ENCODE measurements at regions not wholly inside any gene's neighbourhood (a gene's known extent, or its start where the extent isn't known, plus 50 kb on each side); places are given as distances from the start of the nearest gene placed in this dataset.
"Not testable (repeated sequence)": the region's sequence is repeated elsewhere in the genome, so short reads cannot be mapped to it uniquely, and the experiment has no call there.

DNA sequence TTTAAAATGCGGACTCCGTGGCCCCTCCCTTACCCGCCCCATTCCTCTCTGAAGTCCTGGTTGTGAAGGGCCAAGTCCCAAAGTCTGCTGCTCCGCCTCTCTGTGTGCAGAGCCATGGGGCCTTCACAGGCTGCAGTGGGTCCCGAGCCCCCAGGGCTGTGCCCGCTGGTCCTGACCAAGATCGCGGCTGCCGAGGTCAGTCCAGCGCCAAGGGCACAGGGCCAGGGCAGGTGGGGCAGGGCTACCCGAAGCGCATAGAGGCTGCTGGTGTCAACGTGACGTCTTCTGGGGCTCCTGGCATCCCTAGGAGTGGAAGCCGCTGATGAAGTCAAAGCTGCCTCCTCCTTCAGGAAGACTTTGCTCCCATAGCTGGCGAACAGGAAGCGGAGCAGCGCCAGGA is 858.8 kb downstream of the TUBA3C start:
- DNase-seq: not testable (repeated sequence)

DNA sequence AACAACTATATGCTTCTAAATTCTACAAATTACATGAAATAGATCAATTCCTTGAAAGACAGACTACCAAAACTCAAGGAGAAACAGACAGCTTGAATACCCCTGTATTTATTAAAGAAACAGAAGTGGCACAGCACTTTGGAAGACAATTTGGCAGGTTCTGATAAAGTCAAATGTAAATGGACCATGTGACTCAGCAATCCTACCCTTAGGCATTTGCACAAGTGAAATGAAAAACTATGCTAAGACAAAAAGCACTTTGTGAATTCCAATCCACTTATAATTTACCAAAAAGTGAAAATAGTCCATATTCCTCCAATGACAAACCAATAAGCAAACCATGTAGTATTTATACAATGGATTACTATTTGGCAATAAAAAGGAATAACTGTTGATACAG is 862.0 kb downstream of the TUBA3C start:
- not testable (repeated sequence) for DNase-seq

DNA sequence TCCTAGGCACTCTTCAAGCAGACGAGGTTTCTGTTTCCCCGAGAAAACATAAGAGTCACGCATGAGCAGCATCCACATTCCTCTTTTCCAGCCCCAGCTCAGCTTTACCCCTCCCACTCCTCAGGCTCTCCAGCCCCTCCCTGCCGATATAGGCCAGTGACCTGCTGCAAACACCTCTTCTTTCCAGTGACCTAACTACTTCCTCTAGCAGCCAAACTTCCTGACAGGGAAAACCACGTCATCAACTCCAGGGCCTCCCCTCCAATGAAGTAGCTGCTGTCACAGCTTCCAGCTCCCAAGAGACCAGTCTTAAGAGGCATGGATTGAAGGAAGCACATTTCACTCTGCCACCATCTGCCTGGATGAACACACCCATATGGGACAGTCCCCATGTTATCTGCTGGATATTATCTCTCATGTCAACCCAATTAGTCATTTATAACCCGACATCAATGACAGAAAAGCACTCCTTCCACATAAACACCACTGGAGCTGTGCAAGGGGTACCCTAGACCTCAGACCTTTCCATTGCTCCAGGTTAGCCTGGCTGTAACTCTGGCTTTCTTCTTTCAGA is 878.3 kb downstream of the TUBA3C start:
- DNase-seq: not testable (repeated sequence)

DNA sequence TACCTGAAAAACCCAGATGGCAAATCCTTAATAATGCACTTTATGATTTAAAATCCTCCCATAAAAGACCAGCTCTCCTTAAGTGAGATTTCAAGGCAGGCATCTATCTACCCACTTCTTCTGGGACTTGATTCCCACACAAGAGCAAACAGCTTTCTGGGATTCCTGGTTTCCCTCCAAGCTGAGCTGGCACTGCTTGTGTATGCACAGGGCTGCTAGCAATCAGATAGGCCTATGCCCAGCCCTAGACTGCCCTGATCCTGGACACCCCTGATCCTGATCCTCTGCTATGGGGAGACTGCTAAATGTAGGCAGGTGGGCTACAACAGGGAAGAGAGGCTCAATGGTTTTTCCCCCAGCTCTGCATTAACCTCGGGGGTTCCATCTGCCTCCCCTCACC is 880.7 kb downstream of the TUBA3C start:
- not testable (repeated sequence) for DNase-seq

DNA sequence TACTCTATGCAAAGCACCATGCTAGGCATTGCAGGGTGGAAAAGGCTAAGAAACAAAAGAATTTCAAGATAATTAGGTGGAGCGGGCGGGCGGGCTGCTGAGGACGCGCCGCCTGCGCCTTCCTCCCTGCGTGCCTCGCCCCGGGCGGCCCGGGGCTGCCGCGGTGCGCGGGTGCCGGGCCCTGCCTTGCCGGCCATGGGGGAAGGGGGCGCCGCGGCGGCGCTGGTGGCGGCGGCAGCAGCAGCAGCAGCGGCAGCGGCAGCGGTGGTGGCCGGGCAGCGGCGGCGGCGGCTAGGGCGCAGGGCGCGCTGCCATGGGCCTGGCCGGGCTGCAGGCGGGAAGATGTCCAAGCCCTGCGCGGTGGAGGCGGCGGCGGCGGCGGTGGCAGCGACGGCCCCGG is 884.3 kb downstream of the TUBA3C start:
- not testable (repeated sequence) for DNase-seq

DNA sequence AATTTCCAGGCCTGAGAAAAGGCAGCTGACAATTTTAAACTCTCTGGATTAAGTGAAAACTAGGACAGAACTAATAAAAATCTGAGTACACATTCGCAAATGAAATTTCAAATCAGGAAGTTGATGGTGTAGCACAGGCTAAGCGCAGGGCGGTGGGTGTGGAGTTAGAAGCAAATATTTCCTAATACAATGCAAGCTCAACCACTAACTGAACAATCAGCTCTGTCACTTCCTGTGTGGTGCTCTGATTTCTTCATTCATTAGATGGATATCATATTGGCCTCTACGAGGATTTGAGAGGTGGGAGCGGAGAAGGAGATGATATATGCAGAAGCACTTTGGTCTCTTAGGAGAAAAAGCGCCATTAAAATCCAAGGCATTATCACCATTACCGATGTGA is 885.0 kb downstream of the TUBA3C start:
- DNase-seq: not testable (repeated sequence)

DNA sequence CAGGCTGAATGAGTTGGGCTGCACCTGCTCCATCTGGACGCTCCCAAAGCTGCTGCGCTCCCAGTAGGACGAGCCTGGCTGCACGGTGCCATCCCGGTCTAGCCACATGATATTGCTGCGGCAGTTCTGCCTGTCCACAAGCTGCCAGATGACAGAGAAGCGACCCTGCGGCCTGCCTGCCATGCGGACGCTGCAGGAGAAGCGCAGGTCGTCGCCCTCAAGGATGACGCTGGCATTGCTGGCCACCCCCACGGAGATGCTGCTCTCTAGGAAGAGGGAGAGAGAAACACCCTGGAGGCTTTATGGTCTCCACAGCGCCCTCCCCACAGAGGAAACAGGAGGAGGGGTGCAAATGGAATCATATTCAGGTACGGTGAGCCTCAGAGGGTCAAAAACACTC is 887.3 kb downstream of the TUBA3C start:
- DNase-seq: not testable (repeated sequence)

DNA sequence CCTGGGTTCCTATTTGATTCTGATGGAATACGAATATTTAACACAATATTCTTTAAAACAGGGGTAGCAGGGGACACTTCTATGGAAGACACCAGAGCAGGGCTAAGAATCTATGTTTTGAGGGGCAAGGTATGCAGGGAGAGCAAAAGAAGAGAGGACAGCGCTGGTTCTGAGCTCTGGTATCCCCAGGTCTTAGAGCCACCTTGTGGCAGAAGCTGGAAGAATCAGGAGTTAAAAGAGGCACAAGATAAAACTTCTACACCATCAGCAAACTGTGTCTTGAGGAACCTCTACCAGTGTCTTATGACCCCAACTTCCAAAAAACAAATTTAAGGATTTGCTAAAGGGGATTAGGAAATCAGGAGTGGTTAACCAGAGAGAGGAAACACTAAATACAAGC is 894.8 kb downstream of the TUBA3C start:
- DNase-seq: not testable (repeated sequence)

DNA sequence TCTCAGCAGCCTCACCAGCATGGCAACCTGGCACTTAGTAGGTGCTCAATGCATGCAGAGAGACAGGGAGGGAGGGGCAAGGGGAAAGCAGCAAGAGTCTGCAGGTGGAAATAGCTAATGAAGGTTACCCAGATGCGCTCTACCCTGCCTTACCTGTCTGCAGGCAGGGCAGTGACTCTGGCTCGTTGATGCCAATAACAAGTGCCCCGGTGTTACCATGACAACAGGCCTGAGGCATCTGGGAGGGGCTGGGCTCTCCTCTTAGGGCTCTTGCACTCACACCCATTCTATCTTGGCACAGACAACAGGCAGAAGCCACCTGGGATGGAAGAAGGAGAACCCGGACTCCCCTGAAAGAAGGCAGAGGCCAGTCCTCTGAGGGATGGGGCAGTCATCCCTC is 896.0 kb downstream of the TUBA3C start:
- DNase-seq: not testable (repeated sequence)

DNA sequence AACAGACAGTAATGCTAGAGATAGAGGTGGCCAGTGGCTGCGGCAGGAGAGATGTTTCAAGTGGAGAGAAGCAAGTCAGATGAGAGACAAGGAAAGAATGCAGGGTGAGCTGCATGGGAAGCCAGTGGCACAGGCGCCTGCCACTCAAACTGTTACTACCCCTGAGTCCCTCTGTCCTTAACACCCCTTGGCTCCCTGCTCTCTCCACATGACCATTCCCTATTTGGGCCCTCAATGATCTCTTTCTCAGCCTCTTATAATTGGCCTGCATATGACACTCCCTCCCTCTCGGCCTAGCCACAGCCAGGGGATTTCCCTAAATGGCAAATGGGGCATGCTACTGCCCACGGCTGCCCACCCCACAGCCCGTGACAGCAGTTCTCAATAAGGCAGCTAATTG is 897.6 kb downstream of the TUBA3C start:
- DNase-seq: not testable (repeated sequence)

DNA sequence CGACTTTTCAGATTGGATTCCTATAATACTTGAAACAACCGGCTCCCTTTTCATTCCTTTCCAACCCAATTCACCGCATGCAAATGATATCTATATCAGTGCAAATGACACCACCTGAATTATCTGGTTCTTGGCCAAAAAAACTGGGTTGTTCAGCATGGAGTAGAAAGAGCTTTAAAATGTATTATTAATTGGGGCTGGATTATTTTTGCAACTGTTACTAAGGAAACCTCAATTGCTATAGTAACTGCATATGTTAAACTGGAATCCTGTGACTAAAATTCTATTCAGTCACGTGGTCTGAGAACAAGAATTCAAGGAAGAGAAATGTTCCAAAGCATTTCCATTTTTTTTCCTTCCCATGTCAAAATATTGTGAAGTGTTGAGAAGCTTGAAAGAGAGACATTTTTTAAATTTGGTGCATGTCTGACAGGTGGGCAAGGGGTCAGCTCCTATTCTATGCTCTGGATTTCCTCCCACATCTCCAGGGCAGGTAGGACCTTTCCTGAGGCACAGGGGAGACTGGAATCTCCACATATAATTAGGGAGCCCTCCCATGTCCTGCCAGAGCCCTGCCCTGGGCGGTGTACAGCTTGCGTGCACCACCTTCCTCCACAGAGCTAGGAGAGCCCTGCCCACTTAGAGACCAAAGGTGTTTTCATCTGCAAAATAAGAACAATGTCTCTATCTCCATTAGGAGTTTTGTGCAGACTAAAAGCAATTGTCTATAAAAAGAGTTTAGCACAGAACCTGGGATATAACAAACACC is 899.6 kb downstream of the TUBA3C start:
- not testable (repeated sequence) for DNase-seq

DNA sequence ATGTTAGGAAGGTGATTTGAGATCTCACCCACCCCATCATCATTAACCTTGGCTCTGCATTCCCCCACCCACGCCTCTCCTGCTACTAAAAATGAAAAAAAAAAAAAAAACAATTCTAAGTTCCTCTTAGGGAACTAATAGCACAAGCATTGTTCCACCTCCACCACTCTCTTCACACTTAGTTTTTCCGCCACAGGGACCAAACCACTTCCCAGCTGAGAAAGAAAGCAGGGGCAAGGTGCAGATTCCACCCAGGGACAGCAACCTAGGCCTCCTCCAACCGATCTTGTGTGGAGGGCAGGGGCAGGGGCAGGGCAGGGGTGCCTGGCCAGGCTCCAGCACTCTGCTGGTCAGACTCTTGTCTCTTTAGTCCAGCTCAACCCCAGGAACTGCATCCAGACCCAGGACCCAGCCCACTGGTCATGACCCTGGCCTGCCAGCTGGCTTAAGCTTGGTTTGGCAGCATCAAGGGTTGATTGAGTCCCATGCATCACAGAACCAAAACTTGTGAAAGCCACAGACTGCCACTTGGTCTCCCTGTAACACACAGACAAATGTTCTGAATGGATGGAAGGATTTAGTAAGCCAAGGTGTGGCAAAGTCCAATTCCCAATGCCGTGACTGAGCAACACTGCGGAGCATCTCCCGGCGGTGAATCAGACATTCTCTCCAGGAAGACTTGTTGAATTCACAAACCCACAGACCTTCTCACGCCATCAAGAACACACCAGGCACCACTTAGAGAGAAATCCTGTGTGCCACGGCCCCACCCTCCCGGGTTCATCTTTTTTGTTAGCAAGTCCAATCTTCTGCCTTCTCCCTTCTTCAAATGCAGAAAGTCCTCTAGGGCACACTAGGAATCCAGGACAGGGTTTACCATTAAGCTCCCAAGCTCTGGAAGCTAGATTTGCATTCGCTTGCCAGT is 900.5 kb downstream of the TUBA3C start:
- not testable (repeated sequence) for DNase-seq

DNA sequence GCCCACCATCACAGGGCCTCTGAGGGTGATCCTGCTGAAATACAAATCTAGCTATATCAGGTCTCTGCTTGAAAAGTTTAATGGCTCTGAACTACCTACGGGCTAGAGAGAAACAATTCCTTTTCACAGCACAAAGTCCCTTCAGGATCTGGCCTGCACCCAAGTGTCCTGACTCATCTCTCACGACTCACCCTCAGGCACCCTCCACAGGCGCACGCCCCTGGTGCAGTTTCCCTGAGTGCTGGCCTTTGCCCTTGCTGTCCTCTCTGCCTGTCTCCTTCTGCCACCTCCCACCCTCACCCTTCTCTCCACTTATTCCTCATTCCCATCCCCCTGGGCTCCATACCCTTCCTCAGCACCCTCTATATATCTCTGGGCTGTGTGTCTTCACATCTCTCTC is 901.7 kb downstream of the TUBA3C start:
- not testable (repeated sequence) for DNase-seq

DNA sequence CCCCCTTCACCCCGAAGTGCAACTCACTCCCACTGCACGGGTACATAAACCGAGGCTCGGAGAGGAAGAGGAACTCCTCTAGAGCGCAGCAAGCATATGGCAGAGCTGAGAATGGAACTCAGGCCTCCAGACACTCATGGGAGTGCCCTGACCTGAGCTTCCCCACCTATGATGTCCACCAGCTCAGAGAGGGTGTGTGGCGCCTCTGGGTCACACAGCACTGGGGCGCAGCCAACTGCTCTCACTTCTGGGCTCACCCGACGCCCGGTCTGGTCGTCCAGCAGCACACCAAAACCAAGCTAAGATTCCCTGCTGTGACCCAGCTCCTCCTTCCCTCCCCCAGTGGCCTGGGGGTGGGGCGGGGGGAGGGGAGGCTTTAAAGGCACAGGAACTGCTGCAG is 904.3 kb downstream of the TUBA3C start:
- DNase-seq: not testable (repeated sequence)

DNA sequence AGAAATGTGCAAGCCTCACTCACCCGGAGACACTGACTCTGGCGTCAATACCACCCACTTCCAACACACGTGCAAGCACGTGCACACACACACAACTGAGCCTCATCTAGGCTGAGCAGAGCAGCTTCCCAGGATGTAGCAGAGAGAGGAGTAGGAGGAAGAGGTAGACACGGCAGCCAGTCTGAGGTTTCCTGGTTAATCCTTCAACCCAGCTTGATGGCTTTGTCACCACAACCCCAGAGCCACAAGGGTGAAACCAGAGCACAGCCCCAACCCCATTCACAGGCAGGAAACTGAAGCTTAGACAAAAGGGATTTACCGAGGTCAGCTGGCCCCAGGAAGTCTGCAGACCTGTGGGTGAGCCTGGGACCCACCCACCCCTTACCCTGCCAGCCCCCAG is 905.3 kb downstream of the TUBA3C start:
- not testable (repeated sequence) for DNase-seq

DNA sequence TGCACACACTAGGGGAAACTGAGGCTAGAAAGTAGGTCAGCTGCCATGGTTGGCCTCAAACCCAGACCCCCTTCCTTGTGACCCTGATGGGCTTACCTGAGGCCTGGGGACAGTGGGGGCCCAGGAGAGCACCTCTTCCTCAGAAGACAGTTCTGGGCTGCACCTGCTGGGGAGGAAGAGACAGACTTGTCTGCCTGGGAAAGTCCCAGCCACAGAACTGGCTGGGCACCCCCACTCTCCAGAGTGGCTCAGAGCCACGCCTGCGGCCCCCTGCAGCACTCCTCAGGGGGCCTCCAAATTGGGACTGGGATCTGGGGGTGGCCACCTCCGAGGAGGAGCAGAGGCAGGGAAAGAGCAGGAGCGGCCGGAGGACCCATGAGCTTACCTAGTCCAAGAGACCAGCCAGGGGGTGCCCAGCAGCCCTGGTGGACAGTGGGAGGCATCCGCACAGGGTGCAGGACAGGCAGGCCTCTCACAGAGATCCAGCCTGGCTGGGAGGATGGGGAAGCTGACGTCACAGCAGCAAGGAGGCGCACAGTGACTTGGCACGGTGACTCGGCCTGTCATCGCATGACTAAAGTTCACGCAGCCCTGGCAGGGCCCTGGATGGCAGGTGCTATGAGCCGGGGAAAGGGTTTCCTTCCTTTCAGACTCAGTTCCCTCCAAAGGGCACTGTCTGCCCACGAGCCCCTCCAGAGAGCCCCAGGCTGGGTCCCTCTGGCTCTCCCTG is 907.7 kb downstream of the TUBA3C start:
- not testable (repeated sequence) for DNase-seq

DNA sequence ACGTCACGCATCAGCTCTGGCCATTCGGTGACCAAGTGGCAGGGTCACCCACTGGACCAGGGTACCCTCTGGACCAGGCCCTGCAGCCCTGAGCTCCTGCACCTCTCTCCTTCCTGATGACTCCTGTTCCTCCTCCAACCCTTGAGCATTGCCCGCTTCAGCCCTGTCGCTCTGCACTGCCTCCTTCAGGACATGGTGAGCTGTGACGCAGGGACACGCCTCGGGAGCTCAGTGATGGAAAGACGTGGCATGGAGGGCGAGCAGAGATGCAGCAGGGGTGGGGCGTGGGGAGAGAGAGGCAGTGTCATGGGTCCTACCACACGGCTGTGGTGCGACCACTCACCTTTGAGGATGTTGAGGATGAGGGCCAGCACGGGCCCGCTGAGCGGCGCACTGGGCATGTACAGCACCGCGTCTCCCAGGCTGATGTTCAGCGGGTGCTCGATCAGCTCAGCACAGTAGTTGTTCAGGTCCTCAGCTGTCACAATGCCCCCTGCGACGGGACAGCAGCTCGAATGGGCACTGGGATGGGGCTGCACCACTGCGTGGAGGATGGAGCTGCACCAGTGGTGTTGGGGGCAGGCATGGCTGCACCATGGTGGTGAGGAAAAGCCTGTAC is 922.7 kb downstream of the TUBA3C start:
- DNase-seq: not testable (repeated sequence)

DNA sequence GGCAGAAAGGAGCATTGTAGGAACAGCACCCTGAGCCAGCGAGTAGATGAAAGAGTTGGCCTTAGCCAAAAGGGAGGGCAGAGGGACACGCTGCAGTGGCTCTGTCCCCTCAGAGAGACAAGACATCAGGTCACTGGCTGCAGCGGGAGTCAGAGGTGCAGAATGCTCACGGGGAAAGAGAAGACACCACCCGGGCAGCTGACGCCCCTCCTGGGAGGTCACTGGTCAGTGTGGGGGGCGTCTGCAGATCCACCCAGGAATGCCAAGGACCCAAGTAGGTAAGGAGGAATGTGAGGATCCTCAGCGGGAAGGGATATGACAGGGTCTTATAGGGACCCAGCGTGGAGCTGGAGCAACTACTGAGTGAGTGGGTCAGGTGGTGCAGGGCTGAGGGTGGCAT is 923.9 kb downstream of the TUBA3C start:
- DNase-seq: not testable (repeated sequence)

DNA sequence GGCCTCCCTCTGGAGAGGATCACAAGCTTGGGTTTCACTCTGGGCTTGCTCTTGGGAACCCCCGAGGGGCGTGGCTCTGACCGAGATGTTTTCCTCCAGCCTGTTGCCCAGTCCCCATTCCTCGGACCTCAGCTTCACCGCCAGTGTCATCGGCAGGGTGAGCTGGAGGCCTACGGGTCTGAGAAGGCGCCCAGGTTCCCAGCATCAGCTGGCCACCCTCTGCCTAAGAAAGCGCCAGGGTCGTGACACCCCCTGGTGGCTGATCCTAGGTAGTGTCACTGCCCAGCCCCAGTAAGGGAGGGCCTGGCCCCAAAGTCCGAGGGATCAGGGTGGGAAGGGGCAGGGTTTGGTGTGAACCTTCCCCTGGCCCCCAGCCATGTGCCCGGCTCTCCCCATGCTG is 928.8 kb downstream of the TUBA3C start:
- not testable (repeated sequence) for DNase-seq

DNA sequence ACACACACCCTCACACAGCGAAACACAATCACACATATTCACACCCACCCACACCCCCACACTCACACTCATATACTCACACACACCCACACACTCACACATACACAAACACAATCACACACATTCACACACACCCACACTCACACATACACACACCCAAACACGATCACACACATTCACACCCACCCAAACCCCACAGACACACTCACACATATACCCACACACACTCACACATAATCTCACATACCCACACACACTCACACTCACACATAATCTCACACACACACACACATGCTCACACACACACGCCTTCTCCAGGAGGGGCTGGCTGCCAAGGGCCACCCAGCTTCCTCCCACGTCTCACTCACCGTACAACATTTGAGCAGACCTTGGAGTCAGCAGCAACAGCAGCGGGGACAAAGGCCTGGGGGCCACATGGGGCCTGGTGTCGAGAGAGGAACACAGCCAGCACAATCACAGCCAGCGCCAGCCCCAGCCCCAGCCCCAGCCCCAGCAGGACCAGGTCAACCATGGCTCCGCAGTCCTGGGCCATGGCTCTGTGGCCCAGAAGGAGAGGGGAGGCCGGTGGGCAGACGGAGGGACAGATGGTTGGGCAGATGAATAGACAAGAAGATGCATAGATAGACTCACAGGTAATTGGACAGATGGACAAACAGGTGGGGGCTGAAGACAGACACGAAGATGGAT is 932.9 kb downstream of the TUBA3C start:
- not testable (repeated sequence) for DNase-seq

DNA sequence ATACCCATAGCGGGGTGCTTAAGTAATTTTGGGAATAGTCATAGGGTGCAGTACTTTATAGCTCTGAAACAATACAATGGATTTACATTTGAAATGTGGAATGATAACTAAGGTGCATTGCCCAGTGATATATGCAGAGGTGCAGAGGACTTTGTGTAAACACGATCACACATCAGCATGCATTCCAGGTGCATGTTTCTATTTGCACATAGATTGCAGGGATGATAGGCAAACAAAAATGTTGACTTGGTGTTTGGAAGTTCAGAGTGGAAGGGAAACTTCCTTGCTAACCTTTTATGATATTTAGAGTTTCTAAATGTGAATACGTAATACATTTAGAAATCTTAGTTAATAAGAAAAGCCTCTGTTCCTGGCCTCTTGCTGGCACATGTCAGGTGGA is 941.5 kb downstream of the TUBA3C start:
- not testable (repeated sequence) for DNase-seq

DNA sequence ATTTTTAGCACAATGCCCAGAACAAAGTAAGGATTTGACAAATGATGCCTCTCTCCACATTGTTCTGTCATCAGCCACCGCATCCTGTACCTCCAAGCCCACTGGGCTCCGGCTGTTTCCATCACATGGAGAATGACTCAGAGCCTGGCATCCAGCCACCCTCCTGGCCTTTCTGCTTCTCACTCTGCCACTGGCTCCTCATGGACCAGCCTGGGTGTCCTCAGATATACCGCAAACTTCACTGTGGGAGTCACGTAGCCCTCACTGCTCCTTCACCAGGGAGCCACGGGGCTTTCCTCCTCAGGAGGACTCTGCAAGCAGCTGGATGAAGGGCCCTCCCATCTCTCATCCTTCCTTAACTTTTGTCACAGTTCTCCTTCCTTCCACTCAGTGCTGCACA is 943.0 kb downstream of the TUBA3C start:
- DNase-seq: not testable (repeated sequence)
